Fibroblast of the aortic adventitia (primary cell): ENCODE measurements at regions not wholly inside any gene's neighbourhood (a gene's known extent, or its start where the extent isn't known, plus 50 kb on each side); places are given as distances from the start of the nearest gene placed in this dataset.
"Not testable (repeated sequence)": the region's sequence is repeated elsewhere in the genome, so short reads cannot be mapped to it uniquely, and the experiment has no call there.

ENCODE experiments used
- DNase-seq: peaks from one replicate; pipeline ENCODE4 v3.0.0-alpha.2; 2010; ENCODE audit warnings: low read depth
- H3K4me3 ChIP-seq: 2 replicates; pipeline ENCODE4 v1.5.1; 2011; ENCODE audit warnings: low read depth, mild to moderate bottlenecking, control low read depth, low read length, moderate library complexity
- CTCF ChIP-seq: IDR thresholded peaks from 2 replicates; pipeline ENCODE4 v1.5.1; 2011; ENCODE audit warnings: mild to moderate bottlenecking, low read length, control low read depth, inconsistent platforms; ENCODE audit not compliant: insufficient read depth

- no peak for DNase-seq
- TF ChIP-seq CTCF: no peak
- H3K4me3 ChIP-seq: no peak overlapping the region
Observed at GRCh38 chr11:134591338-134591737, 179.3 kb upstream of the B3GAT1 start.

DNA sequence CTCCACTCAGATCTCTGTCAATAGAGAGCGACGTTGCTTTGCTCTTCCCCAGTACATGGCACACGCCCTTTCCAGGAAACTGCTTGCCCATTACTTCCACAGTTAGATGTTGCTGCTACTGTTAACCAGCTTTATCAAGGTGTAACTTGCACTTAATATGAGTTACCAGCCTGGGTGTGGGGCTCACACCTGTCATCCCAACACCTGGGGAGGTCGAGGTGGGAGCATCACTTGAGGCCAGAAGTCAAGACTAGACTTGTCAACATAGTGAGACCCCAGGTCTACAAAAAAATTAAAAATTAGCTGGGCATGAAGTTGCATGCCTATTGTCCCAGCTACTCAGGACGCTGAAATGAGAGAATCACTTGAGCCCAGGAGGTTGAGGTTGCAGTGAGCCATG lies 177.1 kb upstream of the B3GAT1 start:
- TF ChIP-seq CTCF: no peak
- DNase-seq: no peak
- no peak overlapping the region for H3K4me3 ChIP-seq

- DNase-seq, H3K4me3 ChIP-seq: not testable (repeated sequence)
Observed at GRCh38 chr11:134588460-134589110, 176.5 kb upstream of the B3GAT1 start.

- DNase-seq: no peak
- TF ChIP-seq CTCF: no peak
- H3K4me3 ChIP-seq: no peak overlapping the region
Observed at GRCh38 chr11:134587345-134587744, 175.3 kb upstream of the B3GAT1 start.

- no peak overlapping the region for H3K4me3 ChIP-seq
- no peak for DNase-seq
- TF ChIP-seq CTCF: no peak
Observed at GRCh38 chr11:134586726-134587125, 174.7 kb upstream of the B3GAT1 start.

DNA sequence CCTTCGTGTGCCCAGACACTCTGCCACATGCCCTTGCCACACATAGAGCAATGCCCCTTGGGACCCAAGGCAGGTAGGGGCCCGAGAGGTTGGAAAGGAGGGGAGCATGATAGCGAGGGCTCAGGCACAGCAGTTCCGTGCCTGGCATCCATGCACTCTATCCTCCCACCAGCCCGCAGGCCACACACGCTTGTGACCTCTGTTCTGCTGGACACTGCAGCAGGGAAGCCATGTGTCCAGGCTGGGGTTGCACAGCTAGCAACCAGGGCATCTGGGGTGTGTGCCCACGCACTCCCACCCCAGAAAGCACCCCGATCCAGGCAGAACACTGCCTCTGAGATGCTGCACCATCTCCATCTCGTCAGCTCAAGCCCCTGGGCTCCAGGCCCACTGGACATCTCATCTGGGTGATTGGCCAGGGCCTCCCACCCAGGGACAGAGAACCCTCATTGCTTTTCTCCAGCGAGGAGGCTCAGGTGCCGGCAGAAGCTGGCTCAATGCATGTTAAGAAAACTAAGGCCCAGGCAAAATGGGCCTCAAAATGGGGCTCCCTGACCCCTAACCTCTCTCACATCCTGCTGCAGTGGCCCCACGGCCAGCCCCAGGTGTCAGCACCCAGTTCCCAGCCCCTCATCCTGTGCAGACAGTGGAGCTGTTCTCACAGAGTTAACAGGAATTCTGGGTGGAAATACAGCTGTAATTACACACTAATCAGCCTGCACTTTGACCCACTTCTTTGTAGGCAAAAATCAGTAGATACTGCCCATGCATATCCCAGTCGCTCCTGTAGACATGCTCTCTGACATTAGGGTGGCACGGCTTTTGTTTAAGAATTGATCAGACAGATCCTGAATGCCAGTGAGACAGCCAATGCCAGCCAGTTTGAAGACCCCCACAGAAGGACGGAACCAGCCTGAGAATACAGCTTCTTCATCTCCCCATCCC lies 173.9 kb upstream of the B3GAT1 start:
- TF ChIP-seq CTCF: no peak
- H3K4me3 ChIP-seq: no peak overlapping the region
- DNase-seq: no peak

GRCh38 chr11:134584706-134585445 lies 172.8 kb upstream of the B3GAT1 start:
- H3K4me3 ChIP-seq: no peak overlapping the region
- DNase-seq: no peak
- TF ChIP-seq CTCF: no peak
